ENCODE measurements at regions not wholly inside any gene's neighbourhood (a gene's known extent, or its start where the extent isn't known, plus 50 kb on each side); places are given as distances from the start of the nearest gene placed in this dataset.

DNA sequence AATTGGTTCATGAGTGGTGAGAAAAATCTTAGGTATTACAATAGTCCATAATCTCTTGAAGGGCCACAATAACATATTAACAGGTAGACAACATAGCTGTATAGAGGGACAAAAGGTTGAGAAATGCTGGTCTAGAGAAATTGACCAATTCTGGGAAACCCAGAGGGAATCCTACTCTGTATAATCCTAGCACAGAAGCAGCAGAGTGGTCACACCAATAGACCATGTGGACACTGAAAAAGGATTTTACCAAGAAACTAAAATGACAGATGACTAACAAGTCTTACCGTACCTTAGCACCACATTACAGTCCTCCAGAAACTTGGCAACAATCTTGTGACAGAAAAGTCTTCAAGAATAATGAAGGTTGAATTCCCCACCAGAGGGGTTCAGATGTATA lies 169.1 kb upstream of the PCDH18 start:
- Histone ChIP-seq H3K27ac (no peak overlapping the region), H3K27me3 (no peaks in the 10 kb centered on the region), H3K9me3 (no peaks in the 10 kb centered on the region), H3K4me3 (no peak overlapping the region), H3K36me3 (no peaks in the 10 kb centered on the region), H3K4me1 (peaks cover 0 to 10% of the 10 kb centered on the region in 2 donors)
- no peak for DNase-seq (ENCODE audit: low spot score in 2 of 2)
- TF ChIP-seq, protein P1, sequence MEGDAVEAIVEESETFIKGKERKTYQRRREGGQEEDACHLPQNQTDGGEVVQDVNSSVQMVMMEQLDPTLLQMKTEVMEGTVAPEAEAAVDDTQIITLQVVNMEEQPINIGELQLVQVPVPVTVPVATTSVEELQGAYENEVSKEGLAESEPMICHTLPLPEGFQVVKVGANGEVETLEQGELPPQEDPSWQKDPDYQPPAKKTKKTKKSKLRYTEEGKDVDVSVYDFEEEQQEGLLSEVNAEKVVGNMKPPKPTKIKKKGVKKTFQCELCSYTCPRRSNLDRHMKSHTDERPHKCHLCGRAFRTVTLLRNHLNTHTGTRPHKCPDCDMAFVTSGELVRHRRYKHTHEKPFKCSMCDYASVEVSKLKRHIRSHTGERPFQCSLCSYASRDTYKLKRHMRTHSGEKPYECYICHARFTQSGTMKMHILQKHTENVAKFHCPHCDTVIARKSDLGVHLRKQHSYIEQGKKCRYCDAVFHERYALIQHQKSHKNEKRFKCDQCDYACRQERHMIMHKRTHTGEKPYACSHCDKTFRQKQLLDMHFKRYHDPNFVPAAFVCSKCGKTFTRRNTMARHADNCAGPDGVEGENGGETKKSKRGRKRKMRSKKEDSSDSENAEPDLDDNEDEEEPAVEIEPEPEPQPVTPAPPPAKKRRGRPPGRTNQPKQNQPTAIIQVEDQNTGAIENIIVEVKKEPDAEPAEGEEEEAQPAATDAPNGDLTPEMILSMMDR (IDR thresholded peaks at IDR 0.05) = no peak
- intact Hi-C loops (cut with DNase I) = no loop called here

DNA sequence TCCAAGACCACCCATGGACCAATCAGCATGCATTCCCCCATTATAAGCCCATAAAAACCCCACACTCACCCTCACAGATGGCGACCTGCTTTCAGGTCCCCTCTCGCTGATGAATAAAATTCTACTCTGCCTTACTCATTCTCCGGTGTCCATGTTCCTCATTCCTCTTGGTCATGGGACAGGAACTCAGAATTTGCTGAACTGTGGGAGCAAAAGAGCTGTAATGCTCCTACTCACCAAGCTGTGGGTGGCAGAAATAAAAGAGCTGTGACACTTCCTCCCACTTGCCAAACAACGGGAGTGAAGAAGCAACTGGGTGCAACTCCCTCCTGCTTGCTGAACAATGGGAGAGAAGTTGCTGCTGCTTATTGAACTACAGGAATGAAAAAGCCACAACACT lies 168.5 kb upstream of the PCDH18 start:
- Histone ChIP-seq H3K36me3 (no peaks in the 10 kb centered on the region), H3K27ac (peak overlapping the region; percentile 0 to 41), H3K4me3 (no peak overlapping the region), H3K9me3 (no peaks in the 10 kb centered on the region), H3K27me3 (no peaks in the 10 kb centered on the region), H3K4me1 (peaks cover 0 to 8% of the 10 kb centered on the region in 2 donors)
- intact Hi-C loops (cut with DNase I) = no loop called here
- TF ChIP-seq, protein P1 (IDR thresholded peaks at IDR 0.05) = no peak
- no peak for DNase-seq (ENCODE audit: low spot score in 2 of 2)

DNA sequence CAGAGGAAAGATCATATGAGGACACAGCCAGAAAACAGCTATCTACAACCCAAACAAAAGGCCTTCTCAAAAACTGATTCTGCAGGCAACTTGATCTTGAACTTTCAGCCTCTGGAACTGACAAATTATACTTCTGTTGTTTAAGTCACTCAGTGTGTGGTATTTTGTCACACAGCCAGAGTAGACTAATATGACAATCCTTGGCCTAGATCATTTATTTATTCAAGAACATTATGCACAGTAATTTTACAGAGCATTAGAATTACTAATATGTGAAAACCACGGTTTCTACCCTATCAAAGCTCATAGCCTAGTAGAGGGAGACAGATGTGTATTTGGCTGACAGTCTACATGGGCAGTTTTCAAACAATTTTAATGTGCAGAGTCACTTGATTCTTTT lies 167.8 kb upstream of the PCDH18 start:
- peak overlapping the region; percentile 0 to 41 for H3K27ac ChIP-seq
- H3K27me3 ChIP-seq = no peaks in the 10 kb centered on the region
- peaks cover 0 to 2% of the 10 kb centered on the region in 2 donors for H3K4me1 ChIP-seq
- TF ChIP-seq, protein P1 (IDR thresholded peaks at IDR 0.05) = no peak
- no peaks in the 10 kb centered on the region for H3K36me3 ChIP-seq
- H3K4me3 ChIP-seq = no peak overlapping the region
- intact Hi-C loops (cut with DNase I) = no loop called here
- H3K9me3 ChIP-seq = no peaks in the 10 kb centered on the region
- DNase-seq (ENCODE audit: low spot score in 2 of 2) = no peak

GRCh38 chr4:137694138-137694537 lies 161.8 kb upstream of the PCDH18 start:
- Histone ChIP-seq H3K9me3 (no peaks in the 10 kb centered on the region), H3K27me3 (no peaks in the 10 kb centered on the region), H3K36me3 (no peaks in the 10 kb centered on the region), H3K4me3 (peak overlapping the region in 1 of 2 donors; percentile 2), H3K27ac (peak overlapping the region; percentile 52 to 59), H3K4me1 (peaks cover 0 to 2% of the 10 kb centered on the region in 2 donors)
- peak in 1 of 2 donors; percentile 73 for DNase-seq (ENCODE audit: low spot score in 2 of 2)
- TF ChIP-seq, protein P1 (IDR thresholded peaks at IDR 0.05) = no peak
- intact Hi-C loops (cut with DNase I) = loop anchor here (10.0 kb wide), 2 partner anchors 159 to 319 kb away; partner anchors contain the start of gene PCDH18

DNA sequence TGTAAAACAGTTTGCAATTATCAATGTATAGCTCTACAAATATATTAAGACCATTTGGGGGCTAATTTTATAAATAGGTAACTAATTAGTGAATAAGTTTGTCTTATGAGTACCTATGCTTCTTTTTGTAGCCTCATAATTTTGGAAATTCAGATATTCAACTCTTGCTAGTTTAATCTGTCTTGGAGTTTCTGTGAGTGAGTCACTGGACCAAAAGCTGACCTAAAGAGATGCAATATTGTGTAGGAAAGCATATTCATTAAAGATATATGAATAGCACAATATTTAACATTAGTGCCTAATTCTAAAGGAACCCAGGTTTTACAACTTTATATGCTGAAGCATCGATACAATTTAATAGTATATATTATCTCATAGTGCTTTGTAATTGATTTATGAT lies 161.3 kb upstream of the PCDH18 start:
- Histone ChIP-seq H3K27me3 (no peaks in the 10 kb centered on the region), H3K9me3 (no peaks in the 10 kb centered on the region), H3K4me1 (peaks cover 0 to 2% of the 10 kb centered on the region in 2 donors), H3K27ac (peak overlapping the region; percentile 52 to 59), H3K4me3 (no peak overlapping the region), H3K36me3 (no peaks in the 10 kb centered on the region)
- no peak for DNase-seq (ENCODE audit: low spot score in 2 of 2)
- TF ChIP-seq, protein P1 (IDR thresholded peaks at IDR 0.05) = no peak
- intact Hi-C loops (cut with DNase I) = loop anchor here (10.0 kb wide), 2 partner anchors 159 to 319 kb away; partner anchors contain the start of gene PCDH18

GRCh38 chr4:137692205-137692604 lies 159.9 kb upstream of the PCDH18 start:
- TF ChIP-seq, protein P1 (IDR thresholded peaks at IDR 0.05) = no peak
- Histone ChIP-seq H3K9me3 (no peaks in the 10 kb centered on the region), H3K27ac (peak overlapping the region in 1 of 2 donors; percentile 11), H3K36me3 (no peaks in the 10 kb centered on the region), H3K4me3 (no peak overlapping the region), H3K27me3 (no peaks in the 10 kb centered on the region), H3K4me1 (peaks cover 0 to 2% of the 10 kb centered on the region in 2 donors)
- intact Hi-C loops (cut with DNase I) = loop anchor here (10.0 kb wide), 2 partner anchors 157 to 317 kb away; partner anchors contain the start of gene PCDH18
- DNase-seq (ENCODE audit: low spot score in 2 of 2) = no peak

All from ascending aorta (tissue), 2 donors.